Epithelial cell of proximal tubule (primary cell): ENCODE measurements at regions not wholly inside any gene's neighbourhood (a gene's known extent, or its start where the extent isn't known, plus 50 kb on each side); places are given as distances from the start of the nearest gene placed in this dataset.

Source experiments
- DNase-seq: peaks from one replicate; pipeline ENCODE4 v3.0.0-alpha.2; 2011; ENCODE audit warnings: low read depth
- H3K4me3 ChIP-seq: 2 replicates; pipeline ENCODE4 v1.5.1; 2011; ENCODE audit warnings: low read depth, mild to moderate bottlenecking, low read length
- TF ChIP-seq, protein P1 (sequence below): conservative IDR thresholded peaks from 2 replicates; pipeline ENCODE4 v1.5.1; 2012; ENCODE audit warnings: low read depth, mild to moderate bottlenecking, low read length

DNA sequence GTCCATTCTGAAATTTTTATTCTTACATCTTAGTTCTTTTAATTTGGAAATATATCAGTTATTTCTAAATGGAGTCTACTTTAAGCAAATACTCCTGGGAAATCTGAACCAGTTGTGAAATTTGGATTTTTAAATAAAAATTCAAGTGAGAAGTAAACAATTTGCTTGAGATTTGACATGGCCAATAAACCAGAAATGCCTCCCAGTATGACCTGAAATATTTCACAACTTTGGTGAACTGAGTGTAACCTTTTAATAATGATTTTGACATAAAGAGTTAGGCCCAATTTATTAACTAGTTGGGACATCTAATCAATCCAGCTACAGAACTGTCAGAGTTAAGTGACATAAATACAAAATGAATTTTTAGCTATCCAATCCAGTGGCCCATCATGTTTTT lies 192.0 kb downstream of the ZC3H11B start:
- no peak for DNase-seq
- TF ChIP-seq, protein P1, sequence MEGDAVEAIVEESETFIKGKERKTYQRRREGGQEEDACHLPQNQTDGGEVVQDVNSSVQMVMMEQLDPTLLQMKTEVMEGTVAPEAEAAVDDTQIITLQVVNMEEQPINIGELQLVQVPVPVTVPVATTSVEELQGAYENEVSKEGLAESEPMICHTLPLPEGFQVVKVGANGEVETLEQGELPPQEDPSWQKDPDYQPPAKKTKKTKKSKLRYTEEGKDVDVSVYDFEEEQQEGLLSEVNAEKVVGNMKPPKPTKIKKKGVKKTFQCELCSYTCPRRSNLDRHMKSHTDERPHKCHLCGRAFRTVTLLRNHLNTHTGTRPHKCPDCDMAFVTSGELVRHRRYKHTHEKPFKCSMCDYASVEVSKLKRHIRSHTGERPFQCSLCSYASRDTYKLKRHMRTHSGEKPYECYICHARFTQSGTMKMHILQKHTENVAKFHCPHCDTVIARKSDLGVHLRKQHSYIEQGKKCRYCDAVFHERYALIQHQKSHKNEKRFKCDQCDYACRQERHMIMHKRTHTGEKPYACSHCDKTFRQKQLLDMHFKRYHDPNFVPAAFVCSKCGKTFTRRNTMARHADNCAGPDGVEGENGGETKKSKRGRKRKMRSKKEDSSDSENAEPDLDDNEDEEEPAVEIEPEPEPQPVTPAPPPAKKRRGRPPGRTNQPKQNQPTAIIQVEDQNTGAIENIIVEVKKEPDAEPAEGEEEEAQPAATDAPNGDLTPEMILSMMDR: no peak

DNA sequence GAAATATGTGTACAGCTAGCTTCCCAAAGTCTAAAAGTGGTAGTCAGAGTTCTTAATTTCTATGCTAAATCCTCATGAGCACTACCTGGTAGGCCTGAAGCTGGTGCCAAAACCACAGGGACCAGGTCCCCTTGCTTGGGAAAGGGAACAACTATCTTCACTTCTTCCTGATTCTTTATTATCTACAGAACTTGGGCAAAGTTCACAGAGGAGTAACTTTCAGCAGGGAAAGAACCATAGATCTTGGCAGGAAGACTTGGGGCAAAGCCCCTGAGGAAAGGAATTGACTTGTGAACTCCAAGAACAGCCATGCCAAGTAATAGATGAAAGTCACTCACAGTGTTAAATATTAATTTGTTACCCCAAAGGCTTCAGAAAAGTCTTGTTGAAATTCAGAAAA lies 193.0 kb downstream of the ZC3H11B start:
- TF ChIP-seq, protein P1: no peak
- DNase-seq: no peak
- no peak overlapping the region for H3K4me3 ChIP-seq

More for the DNA sequence above, 192.0 kb downstream of the ZC3H11B start:
- no peak overlapping the region for H3K4me3 ChIP-seq

DNA sequence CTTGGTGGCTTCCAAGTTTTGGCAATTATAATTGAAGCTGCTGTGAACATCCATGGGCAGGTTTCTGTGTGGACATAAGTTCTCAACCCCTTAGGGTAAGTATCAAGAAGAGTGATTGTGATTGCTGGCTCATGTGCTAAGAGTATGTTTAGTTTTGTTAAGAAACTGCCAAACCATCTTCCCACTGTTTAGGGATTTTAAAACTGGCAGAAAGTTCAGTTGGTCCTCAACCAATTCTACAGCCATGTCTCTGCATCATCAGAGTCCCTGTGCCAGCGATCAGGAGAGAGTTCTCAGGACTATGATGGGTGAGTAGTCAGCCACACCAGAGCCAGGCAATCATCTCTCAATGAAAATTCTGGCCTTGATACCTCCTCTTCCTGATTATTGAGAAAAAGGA lies 193.8 kb downstream of the ZC3H11B start:
- H3K4me3 ChIP-seq: no peak overlapping the region
- TF ChIP-seq, protein P1: no peak
- DNase-seq: no peak

DNA sequence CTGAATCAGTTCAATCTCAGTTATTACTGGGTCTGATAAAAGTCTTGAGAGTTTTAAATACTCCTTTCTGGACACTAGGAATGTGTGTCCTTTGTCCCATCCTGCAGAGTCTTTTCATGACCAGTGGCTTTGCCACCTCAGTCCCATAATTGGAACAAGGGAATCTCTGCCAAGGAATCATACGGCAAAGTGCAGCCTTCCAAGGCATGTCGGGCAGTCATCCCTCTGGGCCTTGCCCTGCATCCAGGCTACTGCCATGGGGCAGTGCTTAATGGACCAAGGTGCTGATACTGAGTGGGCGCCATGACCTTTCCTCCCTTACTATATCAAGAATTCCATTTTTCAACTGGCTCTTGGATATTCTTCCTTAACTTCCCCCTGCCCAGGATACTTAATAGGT lies 195.3 kb downstream of the ZC3H11B start:
- no peak for DNase-seq
- no peak overlapping the region for H3K4me3 ChIP-seq
- TF ChIP-seq, protein P1: no peak

DNA sequence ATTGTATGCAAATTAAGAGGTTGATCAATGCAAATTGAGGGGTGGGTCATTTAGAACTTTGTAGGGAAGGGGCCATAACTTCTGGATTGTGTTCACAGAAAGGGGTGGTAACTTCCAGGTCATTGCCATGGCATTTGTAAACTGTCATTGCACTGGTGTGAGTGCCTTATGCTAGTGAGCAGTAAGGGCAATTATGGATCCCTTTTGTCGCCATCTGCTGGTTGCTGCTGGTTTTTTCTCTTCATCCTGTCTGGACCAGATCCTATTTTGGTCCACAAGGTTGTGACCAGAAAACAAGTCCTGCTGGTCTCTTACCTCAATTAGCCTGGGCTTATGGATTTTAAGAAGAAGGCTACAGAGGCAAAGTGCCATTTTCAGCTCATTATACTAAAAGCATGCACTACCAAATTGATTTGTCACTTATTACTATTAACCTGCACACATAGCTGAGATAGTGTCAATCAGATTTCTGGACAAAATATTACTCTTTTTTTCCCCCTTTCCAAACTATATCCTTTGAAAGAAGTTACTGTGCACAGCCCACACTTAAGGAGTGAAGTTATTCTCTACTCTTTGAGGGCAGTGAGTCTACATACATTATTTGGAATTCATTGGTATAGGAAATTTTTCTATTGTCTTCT lies 196.2 kb downstream of the ZC3H11B start:
- no peak overlapping the region for H3K4me3 ChIP-seq
- no peak for DNase-seq
- TF ChIP-seq, protein P1: peak; percentile 80

DNA sequence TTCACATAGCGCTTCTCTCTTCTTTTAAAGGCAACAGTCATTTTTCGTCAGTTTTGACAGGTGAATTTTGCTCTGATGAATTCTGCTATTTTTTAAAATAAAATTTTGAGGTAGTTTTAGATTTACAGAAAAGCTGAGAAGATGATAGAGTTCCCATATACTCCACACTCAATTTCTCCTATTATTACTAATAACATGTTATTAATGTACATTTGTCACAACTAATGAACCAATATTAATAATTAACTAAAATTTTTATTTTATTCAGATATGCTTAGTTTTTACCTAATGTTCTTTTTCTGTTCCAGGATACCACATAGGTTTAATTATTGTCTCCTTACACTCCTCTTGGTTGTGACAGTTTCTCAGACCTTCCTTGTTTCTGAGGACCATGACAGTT lies 197.0 kb downstream of the ZC3H11B start:
- TF ChIP-seq, protein P1: no peak
- H3K4me3 ChIP-seq: no peak overlapping the region
- DNase-seq: no peak

DNA sequence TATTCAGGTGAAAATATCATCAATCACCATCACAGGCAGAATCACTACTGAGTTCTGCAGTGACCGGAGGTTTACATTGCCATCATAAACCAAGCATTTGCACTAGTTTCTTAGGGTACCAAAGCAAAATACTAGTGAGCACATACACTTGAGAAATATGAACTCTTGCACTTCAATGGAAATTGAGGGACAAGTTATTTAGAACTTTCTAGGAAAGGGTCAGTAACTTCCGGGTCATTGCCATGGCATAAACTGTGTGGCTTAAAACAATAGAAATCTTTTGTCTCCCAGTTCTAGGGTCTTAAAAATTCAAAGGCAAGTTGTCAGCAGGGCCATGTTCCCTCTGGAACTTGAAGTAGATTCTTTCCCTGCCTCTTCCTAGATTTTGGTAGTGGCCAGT lies 197.5 kb downstream of the ZC3H11B start:
- DNase-seq: no peak

More for the DNA sequence above, 197.5 kb downstream of the ZC3H11B start:
- H3K4me3 ChIP-seq: no peak overlapping the region
- TF ChIP-seq, protein P1: no peak
